Nephron progenitor cell (in vitro differentiated cells): ENCODE measurements at regions not wholly inside any gene's neighbourhood (a gene's known extent, or its start where the extent isn't known, plus 50 kb on each side); places are given as distances from the start of the nearest gene placed in this dataset.

Source experiments
- DNase-seq: peaks from one replicate; pipeline ENCODE4 v3.0.0; 2021
- H3K27ac Mint-ChIP-seq: 2 replicates; pipeline ENCODE4 v1.8.0; 2021; ENCODE audit warnings: mild to moderate bottlenecking, moderate library complexity, mixed read lengths
- H3K27me3 Mint-ChIP-seq: 2 replicates; pipeline ENCODE4 v1.8.0; 2021; ENCODE audit warnings: mild to moderate bottlenecking, low read depth, mixed read lengths; ENCODE audit not compliant: poor library complexity
- H3K36me3 Mint-ChIP-seq: 2 replicates; pipeline ENCODE4 v1.8.0; 2021; ENCODE audit warnings: low read depth, mixed read lengths
- H3K4me1 Mint-ChIP-seq: 2 replicates; pipeline ENCODE4 v1.8.0; 2021; ENCODE audit warnings: mixed read lengths
- H3K4me3 Mint-ChIP-seq: 2 replicates; pipeline ENCODE4 v1.8.0; 2021; ENCODE audit warnings: mild to moderate bottlenecking, moderate library complexity, mixed read lengths
- H3K9me3 Mint-ChIP-seq: 2 replicates; pipeline ENCODE4 v1.8.0; 2021; ENCODE audit warnings: mild to moderate bottlenecking, moderate library complexity, mixed read lengths
- TF ChIP-seq, protein P1 (sequence below): fragments of 200-600 bp; sonication (generic); IDR thresholded peaks from 2 replicates; pipeline ENCODE4 v1.5.0; 2021; ENCODE audit warnings: antibody characterized with exemption

DNA sequence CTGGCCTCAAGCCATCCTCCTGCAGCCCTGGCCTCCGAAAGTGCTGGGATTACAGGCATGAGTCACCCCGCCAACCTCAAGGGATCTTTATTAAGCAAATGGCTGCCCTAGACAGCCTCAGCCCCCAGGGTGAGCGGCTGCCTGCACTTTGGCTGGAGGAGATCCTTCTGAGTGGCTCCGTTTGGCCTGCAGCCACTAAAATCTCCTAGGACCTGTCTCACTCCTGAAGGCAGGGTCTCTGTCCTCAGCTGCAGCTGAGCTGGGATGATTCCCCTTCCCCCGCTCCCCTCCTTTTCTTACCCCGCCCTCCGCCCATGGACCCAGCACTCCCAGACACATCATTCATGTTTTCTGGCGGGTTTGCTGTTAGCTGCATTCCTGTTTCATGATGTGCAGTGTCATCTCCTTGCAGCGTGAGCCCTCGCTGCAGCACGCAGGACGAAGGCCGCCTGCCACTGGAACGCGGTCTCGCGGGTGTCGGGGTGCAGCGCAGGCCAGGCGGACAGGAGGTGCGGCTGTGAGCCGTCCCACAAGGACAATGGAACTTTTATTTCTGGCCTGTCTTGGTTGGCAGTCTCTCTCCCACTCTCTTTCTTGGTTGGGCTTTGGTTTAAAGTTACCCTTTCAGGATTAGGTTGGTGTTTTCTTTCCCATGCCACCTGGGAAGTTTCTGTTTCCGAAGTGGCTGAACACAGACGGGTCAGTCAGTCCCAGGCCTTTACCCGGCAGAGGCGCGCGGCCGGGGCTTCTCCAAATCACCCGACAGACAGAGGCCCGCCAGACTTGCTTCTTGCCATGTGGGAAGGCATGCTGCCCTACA, 137.1 kb downstream of the FOXD1 start:
- peak; percentile 62 for DNase-seq
- H3K4me3 Mint-ChIP-seq = peak overlapping the region; percentile 71
- H3K27ac Mint-ChIP-seq = peak overlapping the region; percentile 78
- H3K4me1 Mint-ChIP-seq = peaks cover 53% of the 10 kb centered on the region
- H3K27me3 Mint-ChIP-seq = peaks cover 61% of the 10 kb centered on the region
- no peaks in the 10 kb centered on the region for H3K9me3 Mint-ChIP-seq
- no peaks in the 10 kb centered on the region for H3K36me3 Mint-ChIP-seq
- TF ChIP-seq, protein P1, sequence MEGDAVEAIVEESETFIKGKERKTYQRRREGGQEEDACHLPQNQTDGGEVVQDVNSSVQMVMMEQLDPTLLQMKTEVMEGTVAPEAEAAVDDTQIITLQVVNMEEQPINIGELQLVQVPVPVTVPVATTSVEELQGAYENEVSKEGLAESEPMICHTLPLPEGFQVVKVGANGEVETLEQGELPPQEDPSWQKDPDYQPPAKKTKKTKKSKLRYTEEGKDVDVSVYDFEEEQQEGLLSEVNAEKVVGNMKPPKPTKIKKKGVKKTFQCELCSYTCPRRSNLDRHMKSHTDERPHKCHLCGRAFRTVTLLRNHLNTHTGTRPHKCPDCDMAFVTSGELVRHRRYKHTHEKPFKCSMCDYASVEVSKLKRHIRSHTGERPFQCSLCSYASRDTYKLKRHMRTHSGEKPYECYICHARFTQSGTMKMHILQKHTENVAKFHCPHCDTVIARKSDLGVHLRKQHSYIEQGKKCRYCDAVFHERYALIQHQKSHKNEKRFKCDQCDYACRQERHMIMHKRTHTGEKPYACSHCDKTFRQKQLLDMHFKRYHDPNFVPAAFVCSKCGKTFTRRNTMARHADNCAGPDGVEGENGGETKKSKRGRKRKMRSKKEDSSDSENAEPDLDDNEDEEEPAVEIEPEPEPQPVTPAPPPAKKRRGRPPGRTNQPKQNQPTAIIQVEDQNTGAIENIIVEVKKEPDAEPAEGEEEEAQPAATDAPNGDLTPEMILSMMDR = no peak

DNA sequence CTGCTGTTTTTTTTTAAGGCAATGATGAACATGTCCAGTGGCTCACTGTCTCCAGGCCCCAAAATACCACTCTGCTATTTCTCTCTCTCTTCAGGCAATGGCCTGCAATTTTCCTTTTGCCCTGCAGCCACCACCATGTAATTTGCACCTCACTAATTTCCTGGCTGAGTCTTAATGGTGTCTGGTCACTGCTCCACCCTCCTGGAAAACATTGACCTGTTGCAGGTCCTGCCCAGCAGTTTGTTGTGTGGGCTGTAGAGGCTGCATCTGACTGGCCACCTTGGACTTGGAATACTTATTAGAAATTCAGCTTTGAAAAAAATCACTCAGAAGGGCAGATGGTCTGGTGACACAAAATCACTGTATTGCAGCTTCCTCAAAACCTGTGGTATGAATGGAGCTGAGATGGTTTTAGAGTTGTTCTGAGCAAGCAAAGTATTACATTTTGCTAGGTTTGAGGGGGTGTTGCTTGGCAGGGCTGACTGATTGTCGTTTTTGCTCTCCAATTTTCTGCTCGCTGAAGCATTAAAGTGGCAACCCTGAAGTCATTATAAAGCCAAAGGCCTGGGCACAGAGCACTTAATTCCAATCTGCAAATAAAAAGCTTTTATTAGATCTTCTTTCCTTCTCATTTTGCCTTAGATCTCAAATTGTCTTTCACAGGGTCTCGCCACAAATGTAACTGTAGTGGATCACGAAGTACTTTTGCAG, 134.8 kb downstream of the TMEM174 start:
- Mint-ChIP-seq H3K27me3 (peaks cover 74% of the 10 kb centered on the region), H3K4me3 (no peak overlapping the region)

DNA sequence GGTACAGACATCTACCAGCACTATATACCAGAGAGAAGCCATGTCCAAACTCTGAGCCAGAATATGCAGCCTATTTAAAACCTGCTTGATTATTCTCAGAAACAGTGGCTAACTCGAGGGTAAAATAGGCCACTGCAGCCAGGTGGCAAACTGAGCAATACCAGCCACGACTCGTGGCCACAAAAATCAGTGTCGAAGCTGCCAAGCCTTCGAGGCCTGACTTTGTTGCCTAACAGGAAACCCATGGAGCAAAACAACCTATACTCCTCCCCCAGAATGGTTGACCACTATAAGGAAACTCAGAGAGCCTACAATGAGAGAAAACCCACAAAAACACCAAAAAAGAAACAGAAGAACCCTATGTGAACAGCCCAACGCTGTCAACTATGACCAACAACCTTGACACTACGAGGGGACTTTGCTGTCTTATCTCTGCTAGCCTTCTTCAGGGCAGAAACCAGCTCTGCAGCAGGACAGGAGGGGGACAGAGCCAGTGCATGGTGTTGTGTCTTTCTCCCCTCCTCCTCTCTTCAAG, 133.8 kb downstream of the TMEM174 start:
- H3K36me3 Mint-ChIP-seq = no peaks in the 10 kb centered on the region
- H3K9me3 Mint-ChIP-seq = no peaks in the 10 kb centered on the region
- TF ChIP-seq, protein P1 = no peak
- H3K4me1 Mint-ChIP-seq = peaks cover 78% of the 10 kb centered on the region
- peaks cover 81% of the 10 kb centered on the region for H3K27me3 Mint-ChIP-seq
- no peak for DNase-seq
- no peak overlapping the region for H3K4me3 Mint-ChIP-seq
- H3K27ac Mint-ChIP-seq = no peak overlapping the region

More for the DNA sequence above, 134.8 kb downstream of the TMEM174 start:
- H3K4me1 Mint-ChIP-seq = peaks cover 78% of the 10 kb centered on the region
- TF ChIP-seq, protein P1 = no peak
- H3K9me3 Mint-ChIP-seq = no peaks in the 10 kb centered on the region
- H3K27ac Mint-ChIP-seq = no peak overlapping the region
- H3K36me3 Mint-ChIP-seq = no peaks in the 10 kb centered on the region
- DNase-seq = no peak

DNA sequence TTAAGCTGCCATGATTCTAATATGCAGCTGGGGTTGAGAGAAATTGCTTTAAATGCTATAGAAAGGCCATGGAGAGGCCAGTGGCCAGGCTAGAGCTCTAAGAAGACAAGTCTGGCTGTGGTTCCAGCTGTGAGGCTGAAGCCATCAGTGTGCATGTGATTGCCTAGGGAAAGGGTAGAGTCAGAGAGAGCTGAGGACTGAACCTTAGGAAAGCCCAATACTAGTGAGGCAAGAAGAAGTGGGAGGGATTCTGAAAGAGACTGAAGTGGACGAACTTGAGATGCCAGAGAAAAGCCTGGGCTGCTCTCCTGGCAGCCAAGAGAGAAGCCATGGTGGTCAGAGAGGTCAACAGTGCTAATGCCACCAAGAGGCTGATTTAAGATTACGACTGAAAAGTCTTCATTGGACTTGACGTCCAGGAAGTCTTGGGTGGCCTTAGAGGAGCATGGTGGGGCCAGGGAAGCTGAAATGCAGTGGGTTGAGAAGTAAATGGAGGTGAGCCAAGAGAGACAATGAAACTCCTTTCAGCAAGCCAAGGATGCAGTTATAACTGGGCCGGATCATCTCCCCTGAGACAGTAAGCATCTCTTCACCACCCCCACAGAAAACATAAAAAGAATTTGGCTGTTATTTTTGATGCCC, 133.2 kb downstream of the TMEM174 start:
- Mint-ChIP-seq H3K9me3 (no peaks in the 10 kb centered on the region), H3K36me3 (no peaks in the 10 kb centered on the region), H3K27me3 (peaks cover 82% of the 10 kb centered on the region), H3K4me1 (peaks cover 75% of the 10 kb centered on the region), H3K4me3 (no peak overlapping the region), H3K27ac (no peak overlapping the region)
- DNase-seq = no peak
- TF ChIP-seq, protein P1 = no peak

DNA sequence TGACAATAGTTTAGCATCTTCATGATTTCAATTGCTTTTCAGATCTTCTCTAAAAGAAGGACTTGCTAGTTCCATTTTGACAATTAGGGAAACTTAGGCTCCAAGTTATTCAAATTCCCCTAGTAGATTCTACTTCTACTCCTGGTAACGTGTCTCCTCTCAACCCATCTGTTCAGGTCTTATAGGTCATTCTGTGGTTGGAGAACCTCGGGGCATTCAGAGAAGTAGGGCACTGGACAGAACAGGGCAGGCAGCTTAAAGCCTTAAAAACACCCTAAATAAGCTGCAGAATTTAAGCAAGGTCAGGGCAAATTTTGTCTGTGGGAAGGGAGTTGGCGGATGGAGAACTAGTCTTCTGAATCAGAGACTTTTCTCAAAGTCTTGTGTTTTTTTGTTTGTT, 132.4 kb downstream of the TMEM174 start:
- Mint-ChIP-seq H3K4me3 (no peak overlapping the region), H3K36me3 (no peaks in the 10 kb centered on the region), H3K4me1 (peaks cover 82% of the 10 kb centered on the region), H3K27me3 (peaks cover 82% of the 10 kb centered on the region), H3K27ac (no peak overlapping the region), H3K9me3 (no peaks in the 10 kb centered on the region)
- no peak for DNase-seq
- TF ChIP-seq, protein P1 = no peak
